ENCODE measurements at regions not wholly inside any gene's neighbourhood (a gene's known extent, or its start where the extent isn't known, plus 50 kb on each side); places are given as distances from the start of the nearest gene placed in this dataset.
"Not testable (repeated sequence)": the region's sequence is repeated elsewhere in the genome, so short reads cannot be mapped to it uniquely, and the experiment has no call there.

- ATAC-seq (replicated peaks) = no peak
- peaks cover 19% of the 10 kb centered on the region for H3K27me3 Mint-ChIP-seq
Measured at GRCh38 chr10:11678074-11678793, 63.9 kb upstream of the ECHDC3 start.

GRCh38 chr10:11677480-11677879, 64.7 kb upstream of the ECHDC3 start:
- H3K9me3 Mint-ChIP-seq = peaks cover 5% of the 10 kb centered on the region
- no peak for ATAC-seq (replicated peaks)
- peaks cover 22% of the 10 kb centered on the region for H3K27me3 Mint-ChIP-seq
- H3K4me1 Mint-ChIP-seq = peaks cover 3% of the 10 kb centered on the region
- no peaks in the 10 kb centered on the region for H3K36me3 Mint-ChIP-seq (ENCODE audit: low read depth)
- H3K27ac Mint-ChIP-seq = no peak overlapping the region
- no peak overlapping the region for H3K4me3 Mint-ChIP-seq

More at GRCh38 chr10:11678074-11678793, 63.9 kb upstream of the ECHDC3 start:
- Mint-ChIP-seq H3K4me3 (no peak overlapping the region), H3K4me1 (peaks cover 2% of the 10 kb centered on the region), H3K27ac (no peak overlapping the region), H3K9me3 (peaks cover 5% of the 10 kb centered on the region), H3K36me3 (ENCODE audit: low read depth) (no peaks in the 10 kb centered on the region)

- no peak overlapping the region for H3K27ac Mint-ChIP-seq
- no peak overlapping the region for H3K4me3 Mint-ChIP-seq
- no peak for ATAC-seq (replicated peaks)
- peaks cover 5% of the 10 kb centered on the region for H3K9me3 Mint-ChIP-seq
- no peaks in the 10 kb centered on the region for H3K36me3 Mint-ChIP-seq (ENCODE audit: low read depth)
- H3K27me3 Mint-ChIP-seq = peaks cover 27% of the 10 kb centered on the region
- peaks cover 3% of the 10 kb centered on the region for H3K4me1 Mint-ChIP-seq
Measured at GRCh38 chr10:11673346-11674280, 62.2 kb upstream of the USP6NL start.

- Mint-ChIP-seq H3K27me3 (peaks cover 27% of the 10 kb centered on the region), H3K9me3 (peaks cover 5% of the 10 kb centered on the region), H3K4me1 (peaks cover 3% of the 10 kb centered on the region), H3K36me3 (ENCODE audit: low read depth) (no peaks in the 10 kb centered on the region), H3K27ac (no peak overlapping the region), H3K4me3 (no peak overlapping the region)
- ATAC-seq (replicated peaks) = no peak
Measured at GRCh38 chr10:11672836-11673235, 61.4 kb upstream of the USP6NL start.

GRCh38 chr10:11670381-11670780, 58.9 kb upstream of the USP6NL start:
- H3K27ac Mint-ChIP-seq = no peak overlapping the region
- H3K9me3 Mint-ChIP-seq = peaks cover 4% of the 10 kb centered on the region
- H3K4me1 Mint-ChIP-seq = peaks cover 3% of the 10 kb centered on the region
- H3K36me3 Mint-ChIP-seq (ENCODE audit: low read depth) = no peaks in the 10 kb centered on the region
- H3K4me3 Mint-ChIP-seq = no peak overlapping the region
- H3K27me3 Mint-ChIP-seq = peaks cover 22% of the 10 kb centered on the region
- no peak for ATAC-seq (replicated peaks)

GRCh38 chr10:11668847-11669610, 57.6 kb upstream of the USP6NL start:
- H3K9me3 Mint-ChIP-seq = peaks cover 4% of the 10 kb centered on the region
- H3K4me3 Mint-ChIP-seq = no peak overlapping the region
- no peak for ATAC-seq (replicated peaks)
- H3K27me3 Mint-ChIP-seq = peaks cover 26% of the 10 kb centered on the region
- no peaks in the 10 kb centered on the region for H3K36me3 Mint-ChIP-seq (ENCODE audit: low read depth)
- H3K4me1 Mint-ChIP-seq = peaks cover 3% of the 10 kb centered on the region
- H3K27ac Mint-ChIP-seq = no peak overlapping the region

GRCh38 chr10:11667756-11668155, 56.3 kb upstream of the USP6NL start:
- Mint-ChIP-seq H3K27me3 (peaks cover 20% of the 10 kb centered on the region), H3K36me3 (ENCODE audit: low read depth) (no peaks in the 10 kb centered on the region), H3K4me3 (no peak overlapping the region), H3K9me3 (peaks cover 4% of the 10 kb centered on the region), H3K27ac (no peak overlapping the region), H3K4me1 (no peaks in the 10 kb centered on the region)
- ATAC-seq (replicated peaks) = no peak

- no peak for ATAC-seq (replicated peaks)
- H3K36me3 Mint-ChIP-seq (ENCODE audit: low read depth) = no peaks in the 10 kb centered on the region
- H3K27me3 Mint-ChIP-seq = peaks cover 25% of the 10 kb centered on the region
- H3K4me1 Mint-ChIP-seq = no peaks in the 10 kb centered on the region
- peaks cover 4% of the 10 kb centered on the region for H3K9me3 Mint-ChIP-seq
- H3K27ac Mint-ChIP-seq = no peak overlapping the region
- H3K4me3 Mint-ChIP-seq = no peak overlapping the region
Measured at GRCh38 chr10:11663763-11664555, 52.5 kb upstream of the USP6NL start.

GRCh38 chr10:11663126-11663515, 51.7 kb upstream of the USP6NL start:
- H3K9me3 Mint-ChIP-seq; H3K4me1 Mint-ChIP-seq; H3K36me3 Mint-ChIP-seq (ENCODE audit: low read depth); H3K4me3 Mint-ChIP-seq; H3K27ac Mint-ChIP-seq; ATAC-seq (replicated peaks): not testable (repeated sequence)
- peaks cover 25% of the 10 kb centered on the region for H3K27me3 Mint-ChIP-seq

- ATAC-seq (replicated peaks) = no peak
- H3K27ac Mint-ChIP-seq = no peak overlapping the region
- peaks cover 25% of the 10 kb centered on the region for H3K27me3 Mint-ChIP-seq
- H3K36me3 Mint-ChIP-seq (ENCODE audit: low read depth) = no peaks in the 10 kb centered on the region
- no peaks in the 10 kb centered on the region for H3K4me1 Mint-ChIP-seq
- peaks cover 4% of the 10 kb centered on the region for H3K9me3 Mint-ChIP-seq
- H3K4me3 Mint-ChIP-seq = no peak overlapping the region
Measured at GRCh38 chr10:11661441-11661840, 50.0 kb upstream of the USP6NL start.
